ENCODE measurements at regions not wholly inside any gene's neighbourhood (a gene's known extent, or its start where the extent isn't known, plus 50 kb on each side); places are given as distances from the start of the nearest gene placed in this dataset.

DNA sequence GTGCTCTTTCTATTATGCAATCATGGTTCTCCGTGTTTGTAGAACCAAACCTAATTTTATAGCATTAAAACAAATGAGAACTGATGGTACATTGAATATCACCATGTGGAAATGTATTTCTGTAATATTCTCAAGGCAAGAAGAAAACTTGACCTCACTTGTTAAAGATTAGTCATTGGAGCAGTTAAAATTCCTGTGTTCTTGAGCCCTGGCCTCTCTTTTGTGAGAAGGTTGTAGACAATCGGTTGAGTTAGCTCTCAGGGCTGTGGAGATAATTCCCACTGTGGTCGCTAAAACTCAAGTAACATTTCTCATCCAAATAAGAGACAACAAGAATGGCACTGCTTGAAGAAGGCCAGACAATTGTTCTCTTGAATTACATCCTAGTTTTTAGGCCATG, 216.0 kb upstream of the KLF4 start:
- no peaks in the 10 kb centered on the region for H3K36me3 ChIP-seq (ENCODE audit: control insufficient read depth, low read length)
- H3F3A ChIP-seq (ENCODE audit: control insufficient read depth, insufficient read depth): no peaks in the 10 kb centered on the region
- no peak for TF ChIP-seq EZH2phosphoT487 (IDR thresholded peaks at IDR 0.05; ENCODE audit: borderline replicate concordance, low read length)
- TF ChIP-seq, protein P1, sequence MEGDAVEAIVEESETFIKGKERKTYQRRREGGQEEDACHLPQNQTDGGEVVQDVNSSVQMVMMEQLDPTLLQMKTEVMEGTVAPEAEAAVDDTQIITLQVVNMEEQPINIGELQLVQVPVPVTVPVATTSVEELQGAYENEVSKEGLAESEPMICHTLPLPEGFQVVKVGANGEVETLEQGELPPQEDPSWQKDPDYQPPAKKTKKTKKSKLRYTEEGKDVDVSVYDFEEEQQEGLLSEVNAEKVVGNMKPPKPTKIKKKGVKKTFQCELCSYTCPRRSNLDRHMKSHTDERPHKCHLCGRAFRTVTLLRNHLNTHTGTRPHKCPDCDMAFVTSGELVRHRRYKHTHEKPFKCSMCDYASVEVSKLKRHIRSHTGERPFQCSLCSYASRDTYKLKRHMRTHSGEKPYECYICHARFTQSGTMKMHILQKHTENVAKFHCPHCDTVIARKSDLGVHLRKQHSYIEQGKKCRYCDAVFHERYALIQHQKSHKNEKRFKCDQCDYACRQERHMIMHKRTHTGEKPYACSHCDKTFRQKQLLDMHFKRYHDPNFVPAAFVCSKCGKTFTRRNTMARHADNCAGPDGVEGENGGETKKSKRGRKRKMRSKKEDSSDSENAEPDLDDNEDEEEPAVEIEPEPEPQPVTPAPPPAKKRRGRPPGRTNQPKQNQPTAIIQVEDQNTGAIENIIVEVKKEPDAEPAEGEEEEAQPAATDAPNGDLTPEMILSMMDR (IDR thresholded peaks at IDR 0.05; ENCODE audit: low read depth, low read length, poor library complexity, severe bottlenecking): no peak
- no peak overlapping the region for H3K27ac ChIP-seq (ENCODE audit: low read depth, low read length)
- no peaks in the 10 kb centered on the region for H3K9me3 ChIP-seq (ENCODE audit: control insufficient read depth, insufficient read depth, low read length)
- H3K4me1 ChIP-seq (ENCODE audit: control insufficient read depth, low read length): no peaks in the 10 kb centered on the region
- H3K27me3 ChIP-seq (ENCODE audit: control insufficient read depth, low read length): no peaks in the 10 kb centered on the region
- no peak overlapping the region for H3K4me3 ChIP-seq (ENCODE audit: low read length)
- no peaks in the 10 kb centered on the region for H4K20me1 ChIP-seq (ENCODE audit: control insufficient read depth, insufficient read depth, low read depth, low read length)
- H3K9me2 ChIP-seq (replicated peaks; ENCODE audit: control insufficient read depth, low read length): no peaks in the 10 kb centered on the region
- H3K4me2 ChIP-seq (ENCODE audit: low read length): no peak overlapping the region
- H3K79me2 ChIP-seq (ENCODE audit: control insufficient read depth, low read length): no peaks in the 10 kb centered on the region

DNA sequence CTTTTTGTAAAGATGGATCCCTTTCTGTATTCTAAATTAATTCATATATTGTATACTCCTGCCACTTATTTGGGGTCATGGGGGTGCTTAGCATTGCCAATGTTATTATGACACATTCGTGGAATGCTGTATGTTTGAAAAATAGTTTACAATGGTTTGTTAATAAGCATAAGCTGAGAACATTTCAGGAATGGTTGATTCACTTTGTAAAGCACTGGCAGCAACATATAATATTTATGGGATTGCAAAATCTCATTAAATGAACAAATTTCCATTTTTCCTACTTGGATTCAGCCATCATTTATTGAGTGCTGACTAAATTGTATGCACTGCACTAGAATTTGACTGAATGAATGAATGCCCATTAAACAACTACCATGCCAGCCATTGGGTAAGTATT, 215.2 kb upstream of the KLF4 start:
- Histone ChIP-seq H4K20me1 (ENCODE audit: control insufficient read depth, insufficient read depth, low read depth, low read length) (no peaks in the 10 kb centered on the region), H3K4me3 (ENCODE audit: low read length) (no peak overlapping the region), H3K4me2 (ENCODE audit: low read length) (no peak overlapping the region), H3F3A (ENCODE audit: control insufficient read depth, insufficient read depth) (no peaks in the 10 kb centered on the region), H3K4me1 (ENCODE audit: control insufficient read depth, low read length) (no peaks in the 10 kb centered on the region), H3K79me2 (ENCODE audit: control insufficient read depth, low read length) (no peaks in the 10 kb centered on the region), H3K36me3 (ENCODE audit: control insufficient read depth, low read length) (no peaks in the 10 kb centered on the region), H3K27me3 (ENCODE audit: control insufficient read depth, low read length) (no peaks in the 10 kb centered on the region), H3K27ac (ENCODE audit: low read depth, low read length) (no peak overlapping the region), H3K9me2 (replicated peaks; ENCODE audit: control insufficient read depth, low read length) (no peaks in the 10 kb centered on the region), H3K9me3 (ENCODE audit: control insufficient read depth, insufficient read depth, low read length) (no peaks in the 10 kb centered on the region)
- TF ChIP-seq, protein P1 (IDR thresholded peaks at IDR 0.05; ENCODE audit: low read depth, low read length, poor library complexity, severe bottlenecking): no peak
- TF ChIP-seq EZH2phosphoT487 (IDR thresholded peaks at IDR 0.05; ENCODE audit: borderline replicate concordance, low read length): no peak

DNA sequence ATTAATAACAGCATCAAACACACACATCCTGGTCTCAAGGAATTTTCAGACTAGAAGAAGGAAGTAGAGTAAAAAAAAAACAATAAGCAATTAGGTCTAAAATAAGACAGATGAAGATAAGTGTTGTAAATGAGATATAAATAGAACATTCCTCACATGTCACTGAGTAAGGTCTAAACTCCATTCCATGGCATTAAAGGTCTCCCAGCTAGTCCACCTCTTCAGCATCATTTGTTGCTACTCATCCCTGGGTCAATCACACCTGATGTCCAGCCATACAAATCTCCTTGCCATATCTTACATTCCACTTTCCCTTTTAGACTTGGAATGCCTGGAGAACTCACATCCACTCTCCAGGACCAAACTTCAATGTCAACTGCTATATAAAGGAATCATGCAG, 214.1 kb upstream of the KLF4 start:
- no peaks in the 10 kb centered on the region for H3K4me1 ChIP-seq (ENCODE audit: control insufficient read depth, low read length)
- no peaks in the 10 kb centered on the region for H3K9me3 ChIP-seq (ENCODE audit: control insufficient read depth, insufficient read depth, low read length)
- TF ChIP-seq, protein P1 (IDR thresholded peaks at IDR 0.05; ENCODE audit: low read depth, low read length, poor library complexity, severe bottlenecking): no peak
- TF ChIP-seq EZH2phosphoT487 (IDR thresholded peaks at IDR 0.05; ENCODE audit: borderline replicate concordance, low read length): no peak
- H3K4me2 ChIP-seq (ENCODE audit: low read length): no peak overlapping the region
- H3K9me2 ChIP-seq (replicated peaks; ENCODE audit: control insufficient read depth, low read length): no peaks in the 10 kb centered on the region
- H4K20me1 ChIP-seq (ENCODE audit: control insufficient read depth, insufficient read depth, low read depth, low read length): no peaks in the 10 kb centered on the region
- no peak overlapping the region for H3K4me3 ChIP-seq (ENCODE audit: low read length)
- H3K79me2 ChIP-seq (ENCODE audit: control insufficient read depth, low read length): no peaks in the 10 kb centered on the region
- H3K27ac ChIP-seq (ENCODE audit: low read depth, low read length): no peak overlapping the region
- no peaks in the 10 kb centered on the region for H3K27me3 ChIP-seq (ENCODE audit: control insufficient read depth, low read length)
- no peaks in the 10 kb centered on the region for H3F3A ChIP-seq (ENCODE audit: control insufficient read depth, insufficient read depth)
- H3K36me3 ChIP-seq (ENCODE audit: control insufficient read depth, low read length): no peaks in the 10 kb centered on the region

DNA sequence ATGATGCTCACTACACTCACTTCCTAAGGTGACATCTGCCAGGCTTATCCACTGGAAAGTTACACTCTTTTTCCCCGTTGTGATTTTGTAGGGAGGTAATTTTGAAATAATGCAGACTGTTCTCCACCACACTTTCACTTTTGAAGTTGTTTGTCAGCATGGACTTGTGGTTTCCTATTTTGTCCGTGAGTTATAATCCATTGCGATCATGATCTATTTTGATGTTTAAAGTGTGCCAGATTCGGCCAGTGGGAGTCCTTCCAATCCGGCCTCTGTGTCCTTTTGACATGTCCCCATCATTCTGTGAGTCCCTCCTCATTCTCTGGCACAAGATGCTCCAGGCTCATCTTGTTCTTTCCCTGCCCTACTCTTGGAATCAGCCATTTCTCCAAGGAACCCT, 211.3 kb upstream of the KLF4 start:
- Histone ChIP-seq H3K9me2 (replicated peaks; ENCODE audit: control insufficient read depth, low read length) (no peaks in the 10 kb centered on the region), H3K4me1 (ENCODE audit: control insufficient read depth, low read length) (no peaks in the 10 kb centered on the region), H3K27ac (ENCODE audit: low read depth, low read length) (no peak overlapping the region), H3K9me3 (ENCODE audit: control insufficient read depth, insufficient read depth, low read length) (no peaks in the 10 kb centered on the region), H3F3A (ENCODE audit: control insufficient read depth, insufficient read depth) (no peaks in the 10 kb centered on the region), H3K79me2 (ENCODE audit: control insufficient read depth, low read length) (no peaks in the 10 kb centered on the region), H3K27me3 (ENCODE audit: control insufficient read depth, low read length) (no peaks in the 10 kb centered on the region), H4K20me1 (ENCODE audit: control insufficient read depth, insufficient read depth, low read depth, low read length) (no peaks in the 10 kb centered on the region), H3K4me2 (ENCODE audit: low read length) (no peak overlapping the region), H3K36me3 (ENCODE audit: control insufficient read depth, low read length) (no peaks in the 10 kb centered on the region), H3K4me3 (ENCODE audit: low read length) (no peak overlapping the region)
- TF ChIP-seq, protein P1 (IDR thresholded peaks at IDR 0.05; ENCODE audit: low read depth, low read length, poor library complexity, severe bottlenecking): no peak
- no peak for TF ChIP-seq EZH2phosphoT487 (IDR thresholded peaks at IDR 0.05; ENCODE audit: borderline replicate concordance, low read length)
